Brain microvascular endothelial cell (primary cell): ENCODE measurements at regions not wholly inside any gene's neighbourhood (a gene's known extent, or its start where the extent isn't known, plus 50 kb on each side); places are given as distances from the start of the nearest gene placed in this dataset.

Source experiments
- DNase-seq: peaks from one replicate; pipeline ENCODE4 v3.0.0-alpha.2; 2020
- H3K27ac ChIP-seq: fragments of 250-450 bp; sonication (Bioruptor Pico); 2 replicates; pipeline ENCODE4 v1.5.1; 2020; ENCODE audit warnings: mild to moderate bottlenecking, moderate library complexity
- H3K27me3 ChIP-seq: fragments of 250-450 bp; sonication (Bioruptor Pico); replicated peaks from 2 replicates; pipeline ENCODE4 v1.5.1; 2020; ENCODE audit warnings: mild to moderate bottlenecking
- H3K36me3 ChIP-seq: fragments of 250-450 bp; sonication (Bioruptor Pico); replicated peaks from 2 replicates; pipeline ENCODE4 v1.5.1; 2020; ENCODE audit warnings: mild to moderate bottlenecking
- H3K4me3 ChIP-seq: 2 replicates; pipeline ENCODE4 v1.5.1; 2011; ENCODE audit warnings: low read depth, mild to moderate bottlenecking, control low read depth, low read length, moderate library complexity
- CTCF ChIP-seq: IDR thresholded peaks from 2 replicates; pipeline ENCODE4 v1.5.1; 2011; ENCODE audit warnings: low read depth, mild to moderate bottlenecking, moderate library complexity, low read length, control low read depth, inconsistent platforms; ENCODE audit errors: missing control alignments
- in situ Hi-C: cut with HindIII; loops from 2 replicates; pipeline ENCODE4 v1.10.0; 2017; ENCODE audit warnings: low sequenced_read_pairs, low pct_ligation_motif_present

- in situ Hi-C loops, result no loop called here
- no peaks in the 10 kb centered on the region for H3K36me3 ChIP-seq
- no peak overlapping the region for H3K4me3 ChIP-seq
- H3K27ac ChIP-seq, result no peak overlapping the region
- TF ChIP-seq CTCF, result no peak
- no peaks in the 10 kb centered on the region for H3K27me3 ChIP-seq
- DNase-seq, result peak; percentile 52
Observed at GRCh38 chr1:81142099-81142826, 658.5 kb upstream of the ADGRL2 start.

- in situ Hi-C loops, result no loop called here
- H3K27ac ChIP-seq, result no peak overlapping the region
- no peaks in the 10 kb centered on the region for H3K36me3 ChIP-seq
- no peak for DNase-seq
- H3K27me3 ChIP-seq, result no peaks in the 10 kb centered on the region
- no peak overlapping the region for H3K4me3 ChIP-seq
- no peak for TF ChIP-seq CTCF
Observed at GRCh38 chr1:81135524-81135923, 665.2 kb upstream of the ADGRL2 start.

GRCh38 chr1:81129776-81130175, 671.0 kb upstream of the ADGRL2 start:
- no peaks in the 10 kb centered on the region for H3K27me3 ChIP-seq
- no peak overlapping the region for H3K4me3 ChIP-seq
- TF ChIP-seq CTCF, result no peak
- no peaks in the 10 kb centered on the region for H3K36me3 ChIP-seq
- no peak for DNase-seq
- in situ Hi-C loops, result no loop called here
- no peak overlapping the region for H3K27ac ChIP-seq

- no peaks in the 10 kb centered on the region for H3K27me3 ChIP-seq
- H3K4me3 ChIP-seq, result no peak overlapping the region
- H3K27ac ChIP-seq, result no peak overlapping the region
- in situ Hi-C loops, result no loop called here
- H3K36me3 ChIP-seq, result no peaks in the 10 kb centered on the region
- DNase-seq, result no peak
- TF ChIP-seq CTCF, result no peak
Observed at GRCh38 chr1:81129366-81129765, 671.4 kb upstream of the ADGRL2 start.

- H3K27me3 ChIP-seq, result no peaks in the 10 kb centered on the region
- no peak overlapping the region for H3K4me3 ChIP-seq
- no peaks in the 10 kb centered on the region for H3K36me3 ChIP-seq
- no peak for DNase-seq
- TF ChIP-seq CTCF, result no peak
- H3K27ac ChIP-seq, result no peak overlapping the region
- in situ Hi-C loops, result no loop called here
Observed at GRCh38 chr1:81128079-81128478, 672.7 kb upstream of the ADGRL2 start.
